ENCODE measurements at regions not wholly inside any gene's neighbourhood (a gene's known extent, or its start where the extent isn't known, plus 50 kb on each side); places are given as distances from the start of the nearest gene placed in this dataset.

- H3K27me3 Mint-ChIP-seq (ENCODE audit: low read depth), result peaks cover 8% of the 10 kb centered on the region
- no peak overlapping the region for H3K4me3 Mint-ChIP-seq
- no peaks in the 10 kb centered on the region for H3K36me3 Mint-ChIP-seq (ENCODE audit: low read depth)
- H3K27ac Mint-ChIP-seq, result no peak overlapping the region
- H3K4me1 Mint-ChIP-seq (ENCODE audit: low read depth), result no peaks in the 10 kb centered on the region
- no peaks in the 10 kb centered on the region for H3K9me3 Mint-ChIP-seq
Observed at GRCh38 chr9:19732441-19732951, 56.3 kb downstream of the SLC24A2 start.

GRCh38 chr9:19728101-19728500, 60.7 kb downstream of the SLC24A2 start:
- no peak overlapping the region for H3K27ac Mint-ChIP-seq
- no peaks in the 10 kb centered on the region for H3K9me3 Mint-ChIP-seq
- no peak overlapping the region for H3K4me3 Mint-ChIP-seq
- H3K36me3 Mint-ChIP-seq (ENCODE audit: low read depth), result no peaks in the 10 kb centered on the region
- H3K4me1 Mint-ChIP-seq (ENCODE audit: low read depth), result no peaks in the 10 kb centered on the region
- peaks cover 9% of the 10 kb centered on the region for H3K27me3 Mint-ChIP-seq (ENCODE audit: low read depth)

GRCh38 chr9:19725970-19726369, 62.9 kb downstream of the SLC24A2 start:
- no peaks in the 10 kb centered on the region for H3K9me3 Mint-ChIP-seq
- H3K27me3 Mint-ChIP-seq (ENCODE audit: low read depth), result peaks cover 9% of the 10 kb centered on the region
- no peak overlapping the region for H3K4me3 Mint-ChIP-seq
- no peak overlapping the region for H3K27ac Mint-ChIP-seq
- H3K4me1 Mint-ChIP-seq (ENCODE audit: low read depth), result no peaks in the 10 kb centered on the region
- no peaks in the 10 kb centered on the region for H3K36me3 Mint-ChIP-seq (ENCODE audit: low read depth)

- H3K36me3 Mint-ChIP-seq (ENCODE audit: low read depth), result no peaks in the 10 kb centered on the region
- no peaks in the 10 kb centered on the region for H3K9me3 Mint-ChIP-seq
- no peaks in the 10 kb centered on the region for H3K4me1 Mint-ChIP-seq (ENCODE audit: low read depth)
- H3K27ac Mint-ChIP-seq, result no peak overlapping the region
- H3K27me3 Mint-ChIP-seq (ENCODE audit: low read depth), result peaks cover 13% of the 10 kb centered on the region
- no peak overlapping the region for H3K4me3 Mint-ChIP-seq
Observed at GRCh38 chr9:19720377-19720776, 68.5 kb downstream of the SLC24A2 start.

- no peaks in the 10 kb centered on the region for H3K36me3 Mint-ChIP-seq (ENCODE audit: low read depth)
- H3K4me1 Mint-ChIP-seq (ENCODE audit: low read depth), result no peaks in the 10 kb centered on the region
- peaks cover 3% of the 10 kb centered on the region for H3K27me3 Mint-ChIP-seq (ENCODE audit: low read depth)
- H3K4me3 Mint-ChIP-seq, result no peak overlapping the region
- no peaks in the 10 kb centered on the region for H3K9me3 Mint-ChIP-seq
- no peak overlapping the region for H3K27ac Mint-ChIP-seq
Observed at GRCh38 chr9:19703702-19704101, 85.1 kb downstream of the SLC24A2 start.

- Mint-ChIP-seq H3K4me3 (no peak overlapping the region), H3K9me3 (no peaks in the 10 kb centered on the region), H3K4me1 (ENCODE audit: low read depth) (no peaks in the 10 kb centered on the region), H3K27me3 (ENCODE audit: low read depth) (peaks cover 3% of the 10 kb centered on the region), H3K27ac (no peak overlapping the region), H3K36me3 (ENCODE audit: low read depth) (no peaks in the 10 kb centered on the region)
Observed at GRCh38 chr9:19701991-19702390, 86.8 kb downstream of the SLC24A2 start.

- peaks cover 3% of the 10 kb centered on the region for H3K27me3 Mint-ChIP-seq (ENCODE audit: low read depth)
- no peaks in the 10 kb centered on the region for H3K4me1 Mint-ChIP-seq (ENCODE audit: low read depth)
- no peak overlapping the region for H3K4me3 Mint-ChIP-seq
- no peak overlapping the region for H3K27ac Mint-ChIP-seq
- no peaks in the 10 kb centered on the region for H3K36me3 Mint-ChIP-seq (ENCODE audit: low read depth)
- H3K9me3 Mint-ChIP-seq, result no peaks in the 10 kb centered on the region
Observed at GRCh38 chr9:19701274-19701673, 87.6 kb downstream of the SLC24A2 start.

- Mint-ChIP-seq H3K9me3 (no peaks in the 10 kb centered on the region), H3K36me3 (ENCODE audit: low read depth) (no peaks in the 10 kb centered on the region), H3K4me1 (ENCODE audit: low read depth) (no peaks in the 10 kb centered on the region), H3K4me3 (no peak overlapping the region), H3K27ac (no peak overlapping the region), H3K27me3 (ENCODE audit: low read depth) (peaks cover 3% of the 10 kb centered on the region)
Observed at GRCh38 chr9:19700699-19701098, 88.1 kb downstream of the SLC24A2 start.

GRCh38 chr9:19699756-19700155, 89.1 kb downstream of the SLC24A2 start:
- Mint-ChIP-seq H3K27ac (no peak overlapping the region), H3K4me1 (ENCODE audit: low read depth) (no peaks in the 10 kb centered on the region), H3K4me3 (no peak overlapping the region), H3K9me3 (no peaks in the 10 kb centered on the region), H3K27me3 (ENCODE audit: low read depth) (peaks cover 3% of the 10 kb centered on the region), H3K36me3 (ENCODE audit: low read depth) (no peaks in the 10 kb centered on the region)

- H3K27me3 Mint-ChIP-seq (ENCODE audit: low read depth), result peaks cover under 1% of the 10 kb centered on the region
- no peak overlapping the region for H3K4me3 Mint-ChIP-seq
- H3K9me3 Mint-ChIP-seq, result no peaks in the 10 kb centered on the region
Observed at GRCh38 chr9:19698960-19699359, 89.9 kb downstream of the SLC24A2 start.

GRCh38 chr9:19694601-19695000, 94.2 kb downstream of the SLC24A2 start:
- no peaks in the 10 kb centered on the region for H3K27me3 Mint-ChIP-seq (ENCODE audit: low read depth)
- H3K27ac Mint-ChIP-seq, result no peak overlapping the region
- no peaks in the 10 kb centered on the region for H3K4me1 Mint-ChIP-seq (ENCODE audit: low read depth)
- no peaks in the 10 kb centered on the region for H3K9me3 Mint-ChIP-seq
- H3K36me3 Mint-ChIP-seq (ENCODE audit: low read depth), result no peaks in the 10 kb centered on the region
- H3K4me3 Mint-ChIP-seq, result no peak overlapping the region

More at GRCh38 chr9:19698960-19699359, 89.9 kb downstream of the SLC24A2 start:
- H3K4me1 Mint-ChIP-seq (ENCODE audit: low read depth), result no peaks in the 10 kb centered on the region
- H3K36me3 Mint-ChIP-seq (ENCODE audit: low read depth), result no peaks in the 10 kb centered on the region
- H3K27ac Mint-ChIP-seq, result no peak overlapping the region

- H3K36me3 Mint-ChIP-seq (ENCODE audit: low read depth), result no peaks in the 10 kb centered on the region
- no peak overlapping the region for H3K27ac Mint-ChIP-seq
- no peaks in the 10 kb centered on the region for H3K27me3 Mint-ChIP-seq (ENCODE audit: low read depth)
- no peaks in the 10 kb centered on the region for H3K4me1 Mint-ChIP-seq (ENCODE audit: low read depth)
- H3K4me3 Mint-ChIP-seq, result no peak overlapping the region
- peaks cover 26% of the 10 kb centered on the region for H3K9me3 Mint-ChIP-seq
Observed at GRCh38 chr9:19690128-19690527, 98.7 kb downstream of the SLC24A2 start.

GRCh38 chr9:19689328-19690101, 99.3 kb downstream of the SLC24A2 start:
- H3K4me1 Mint-ChIP-seq (ENCODE audit: low read depth), result no peaks in the 10 kb centered on the region
- no peaks in the 10 kb centered on the region for H3K27me3 Mint-ChIP-seq (ENCODE audit: low read depth)
- peaks cover 32% of the 10 kb centered on the region for H3K9me3 Mint-ChIP-seq
- no peak overlapping the region for H3K27ac Mint-ChIP-seq
- no peak overlapping the region for H3K4me3 Mint-ChIP-seq
- no peaks in the 10 kb centered on the region for H3K36me3 Mint-ChIP-seq (ENCODE audit: low read depth)

- no peak overlapping the region for H3K27ac Mint-ChIP-seq
- H3K4me3 Mint-ChIP-seq, result no peak overlapping the region
- H3K9me3 Mint-ChIP-seq, result peaks cover 33% of the 10 kb centered on the region
- H3K4me1 Mint-ChIP-seq (ENCODE audit: low read depth), result peaks cover 1% of the 10 kb centered on the region
- H3K27me3 Mint-ChIP-seq (ENCODE audit: low read depth), result no peaks in the 10 kb centered on the region
- H3K36me3 Mint-ChIP-seq (ENCODE audit: low read depth), result no peaks in the 10 kb centered on the region
Observed at GRCh38 chr9:19683715-19684114, 105.1 kb downstream of the SLC24A2 start.

- Mint-ChIP-seq H3K36me3 (ENCODE audit: low read depth) (no peaks in the 10 kb centered on the region), H3K4me1 (ENCODE audit: low read depth) (peaks cover 1% of the 10 kb centered on the region), H3K4me3 (no peak overlapping the region), H3K9me3 (peaks cover 27% of the 10 kb centered on the region), H3K27ac (no peak overlapping the region), H3K27me3 (ENCODE audit: low read depth) (no peaks in the 10 kb centered on the region)
Observed at GRCh38 chr9:19682397-19682796, 106.4 kb downstream of the SLC24A2 start.

Measured in T-helper 1 cell treated with Interleukin-12 subunit alpha and Interleukin-12 subunit beta and Interleukin-4 antibody, amounts not matched to agents 30 μg/mL and 1 μg/mL, for 36 hours (primary cell).